ENCODE measurements at regions not wholly inside any gene's neighbourhood (a gene's known extent, or its start where the extent isn't known, plus 50 kb on each side); places are given as distances from the start of the nearest gene placed in this dataset.
A peak's percentile ranks its signal among the peaks of the same experiment; 100 is the strongest.

DNA sequence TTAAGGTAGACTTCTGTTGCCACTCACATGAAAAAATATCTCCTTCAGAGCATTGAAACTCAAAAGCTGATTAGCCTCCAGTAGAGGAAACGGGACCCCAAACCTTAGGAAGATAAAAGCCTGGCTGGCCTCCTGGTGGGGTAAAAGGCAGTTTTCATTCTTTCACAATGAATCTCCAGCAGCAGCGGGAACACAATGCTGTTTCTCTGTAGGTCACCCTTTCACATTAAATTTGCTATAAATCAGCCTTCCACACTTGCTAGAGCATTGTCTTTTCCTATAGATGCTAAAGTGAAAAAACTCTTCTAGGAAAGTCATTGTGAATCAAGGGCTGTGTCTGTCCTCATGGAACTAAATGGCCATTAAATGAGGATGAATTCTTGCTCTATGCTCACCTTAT is 207.3 kb upstream of the MAGEB2 start:
- Histone ChIP-seq H3K4me3 (no peak overlapping the region), H4K20me1 (ENCODE audit: low read depth) (no peaks in the 10 kb centered on the region), H3K79me2 (ENCODE audit: low read depth) (no peaks in the 10 kb centered on the region), H3K9me3 (ENCODE audit: low read depth) (peaks cover 3% of the 10 kb centered on the region), H3K4me1 (peaks cover 11% of the 10 kb centered on the region), H3F3A (ENCODE audit: low read depth) (peaks cover 8% of the 10 kb centered on the region), H3K4me2 (peak overlapping the region; percentile 49), H3K27me3 (no peaks in the 10 kb centered on the region), H3K9ac (no peak overlapping the region), H3K27ac (peak overlapping the region; percentile 37), H2AFZ (replicated peaks) (no peak overlapping the region), H3K36me3 (no peaks in the 10 kb centered on the region)
- Mint-ChIP-seq H3K4me1 (peaks cover 13% of the 10 kb centered on the region), H3K27me3 (ENCODE audit: insufficient read depth, low read depth) (peaks cover 5% of the 10 kb centered on the region), H3K9me3 (peaks cover 17% of the 10 kb centered on the region), H3K4me3 (no peak overlapping the region), H3K27ac (no peak overlapping the region), H3K36me3 (no peaks in the 10 kb centered on the region)
- peak; percentile 9 for DNase-seq (ENCODE audit: low spot score)
- TF ChIP-seq EZH2 (IDR thresholded peaks at IDR 0.05), result no peak
- TF ChIP-seq EZH2phosphoT487 (IDR thresholded peaks at IDR 0.05), result no peak
- TF ChIP-seq, protein P1, sequence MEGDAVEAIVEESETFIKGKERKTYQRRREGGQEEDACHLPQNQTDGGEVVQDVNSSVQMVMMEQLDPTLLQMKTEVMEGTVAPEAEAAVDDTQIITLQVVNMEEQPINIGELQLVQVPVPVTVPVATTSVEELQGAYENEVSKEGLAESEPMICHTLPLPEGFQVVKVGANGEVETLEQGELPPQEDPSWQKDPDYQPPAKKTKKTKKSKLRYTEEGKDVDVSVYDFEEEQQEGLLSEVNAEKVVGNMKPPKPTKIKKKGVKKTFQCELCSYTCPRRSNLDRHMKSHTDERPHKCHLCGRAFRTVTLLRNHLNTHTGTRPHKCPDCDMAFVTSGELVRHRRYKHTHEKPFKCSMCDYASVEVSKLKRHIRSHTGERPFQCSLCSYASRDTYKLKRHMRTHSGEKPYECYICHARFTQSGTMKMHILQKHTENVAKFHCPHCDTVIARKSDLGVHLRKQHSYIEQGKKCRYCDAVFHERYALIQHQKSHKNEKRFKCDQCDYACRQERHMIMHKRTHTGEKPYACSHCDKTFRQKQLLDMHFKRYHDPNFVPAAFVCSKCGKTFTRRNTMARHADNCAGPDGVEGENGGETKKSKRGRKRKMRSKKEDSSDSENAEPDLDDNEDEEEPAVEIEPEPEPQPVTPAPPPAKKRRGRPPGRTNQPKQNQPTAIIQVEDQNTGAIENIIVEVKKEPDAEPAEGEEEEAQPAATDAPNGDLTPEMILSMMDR (IDR thresholded peaks at IDR 0.05), result no peak

GRCh38 chrX:30010471-30010870 is 204.9 kb upstream of the MAGEB2 start:
- Mint-ChIP-seq H3K27me3 (ENCODE audit: insufficient read depth, low read depth) (peaks cover 2% of the 10 kb centered on the region), H3K27ac (no peak overlapping the region), H3K36me3 (no peaks in the 10 kb centered on the region), H3K4me3 (no peak overlapping the region), H3K9me3 (peaks cover 17% of the 10 kb centered on the region), H3K4me1 (peaks cover 13% of the 10 kb centered on the region)
- TF ChIP-seq EZH2phosphoT487 (IDR thresholded peaks at IDR 0.05), result no peak
- TF ChIP-seq, protein P1 (IDR thresholded peaks at IDR 0.05), result no peak
- no peak for TF ChIP-seq EZH2 (IDR thresholded peaks at IDR 0.05)
- Histone ChIP-seq H3K4me2 (no peak overlapping the region), H3K4me3 (no peak overlapping the region), H3K9me3 (ENCODE audit: low read depth) (no peaks in the 10 kb centered on the region), H4K20me1 (ENCODE audit: low read depth) (no peaks in the 10 kb centered on the region), H3K27me3 (no peaks in the 10 kb centered on the region), H2AFZ (replicated peaks) (no peak overlapping the region), H3K79me2 (ENCODE audit: low read depth) (no peaks in the 10 kb centered on the region), H3K36me3 (no peaks in the 10 kb centered on the region), H3K4me1 (peaks cover 11% of the 10 kb centered on the region), H3K9ac (no peak overlapping the region), H3K27ac (no peak overlapping the region), H3F3A (ENCODE audit: low read depth) (peaks cover 8% of the 10 kb centered on the region)
- DNase-seq (ENCODE audit: low spot score), result no peak

- H3K27me3 ChIP-seq, result no peaks in the 10 kb centered on the region
- Mint-ChIP-seq H3K36me3 (no peaks in the 10 kb centered on the region), H3K4me1 (no peaks in the 10 kb centered on the region), H3K4me3 (no peak overlapping the region), H3K9me3 (peaks cover 6% of the 10 kb centered on the region), H3K27me3 (ENCODE audit: insufficient read depth, low read depth) (no peaks in the 10 kb centered on the region), H3K27ac (no peak overlapping the region)
- no peak for DNase-seq (ENCODE audit: low spot score)
- no peaks in the 10 kb centered on the region for H3K79me2 ChIP-seq (ENCODE audit: low read depth)
- H3F3A ChIP-seq (ENCODE audit: low read depth), result peaks cover 26% of the 10 kb centered on the region
- H3K4me2 ChIP-seq, result no peak overlapping the region
- TF ChIP-seq EZH2phosphoT487 (IDR thresholded peaks at IDR 0.05), result no peak
- TF ChIP-seq EZH2 (IDR thresholded peaks at IDR 0.05), result no peak
- TF ChIP-seq, protein P1 (IDR thresholded peaks at IDR 0.05), result no peak
- peaks cover 7% of the 10 kb centered on the region for H3K9me3 ChIP-seq (ENCODE audit: low read depth)
- no peaks in the 10 kb centered on the region for H3K36me3 ChIP-seq
- H3K9ac ChIP-seq, result no peak overlapping the region
- H2AFZ ChIP-seq (replicated peaks), result no peak overlapping the region
- H3K27ac ChIP-seq, result no peak overlapping the region
- no peaks in the 10 kb centered on the region for H3K4me1 ChIP-seq
- no peaks in the 10 kb centered on the region for H4K20me1 ChIP-seq (ENCODE audit: low read depth)
- H3K4me3 ChIP-seq, result no peak overlapping the region
Observed at GRCh38 chrX:30015440-30015839, 199.9 kb upstream of the MAGEB2 start.

All from neural progenitor cell (in vitro differentiated cells).